Liver (tissue), 8 donors: ENCODE measurements at regions not wholly inside any gene's neighbourhood (a gene's known extent, or its start where the extent isn't known, plus 50 kb on each side); places are given as distances from the start of the nearest gene placed in this dataset.

Source experiments
- DNase-seq: peaks from one replicate; pipeline ENCODE4 v3.0.0-alpha.2; 2017; ENCODE audit warnings: low spot score
- H3K27ac ChIP-seq, 2 donors: one replicate each; pipeline ENCODE4 v1.7.0; 2013; ENCODE audit warnings: inconsistent platforms in 2 of 2, low read length in 2 of 2, control low read depth in 1 of 2, low read depth in 1 of 2, mild to moderate bottlenecking in 1 of 2
- H3K27me3 ChIP-seq, 4 donors: one replicate each; pipeline versions ENCODE4 v1.6.1 to v1.7.0; 2013; ENCODE audit warnings: low read length in 3 of 4, inconsistent platforms in 1 of 4, mild to moderate bottlenecking in 1 of 4, moderate library complexity in 1 of 4; ENCODE audit not compliant: control insufficient read depth in 4 of 4, insufficient read depth in 4 of 4
- H3K36me3 ChIP-seq, 4 donors: one replicate each; pipeline versions ENCODE4 v1.6.1 to v1.7.0; 2013; ENCODE audit warnings: low read length in 3 of 4, mild to moderate bottlenecking in 3 of 4, low read depth in 1 of 4, moderate library complexity in 1 of 4; ENCODE audit not compliant: control insufficient read depth in 4 of 4, insufficient read depth in 3 of 4
- H3K4me1 ChIP-seq, 4 donors: one replicate each; pipeline versions ENCODE4 v1.6.1 to v1.7.0; 2013; ENCODE audit warnings: low read length in 3 of 4, mild to moderate bottlenecking in 3 of 4, moderate library complexity in 1 of 4; ENCODE audit not compliant: control insufficient read depth in 4 of 4, insufficient read depth in 4 of 4
- H3K4me3 ChIP-seq, 3 donors: one replicate each; pipeline versions ENCODE4 v1.6.1 to v1.7.0; 2013; ENCODE audit warnings: low read length in 3 of 3, control low read depth in 1 of 3, low read depth in 1 of 3, mild to moderate bottlenecking in 1 of 3
- H3K9ac ChIP-seq, 2 donors: one replicate each; pipeline ENCODE4 v1.7.0; 2013; ENCODE audit warnings: low read length in 2 of 2, mild to moderate bottlenecking in 2 of 2, moderate library complexity in 2 of 2, control low read depth in 1 of 2, low read depth in 1 of 2
- H3K9me3 ChIP-seq, 4 donors: one replicate each; pipeline versions ENCODE4 v1.6.1 to v1.7.0; 2013; ENCODE audit warnings: low read length in 3 of 4; ENCODE audit not compliant: control insufficient read depth in 4 of 4
- ATF3 ChIP-seq: IDR thresholded peaks from 2 replicates; pipeline ENCODE4 v1.6.1; 2016; ENCODE audit warnings: antibody characterized with exemption
- EGR1 ChIP-seq, 2 donors: IDR thresholded peaks; 2 replicates each; pipeline ENCODE4 v1.6.1; 2016 to 2018; ENCODE audit warnings: antibody characterized with exemption in 2 of 2, low read depth in 2 of 2
- FOXA1 ChIP-seq: IDR thresholded peaks from 2 replicates; pipeline ENCODE4 v1.6.1; 2016; ENCODE audit warnings: antibody characterized with exemption
- FOXA2 ChIP-seq: IDR thresholded peaks from 2 replicates; pipeline ENCODE4 v1.6.1; 2016; ENCODE audit warnings: antibody characterized with exemption
- GABPA ChIP-seq, 2 donors: IDR thresholded peaks in 1 of 2; conservative IDR thresholded peaks in 1 of 2; 2 replicates each; pipeline ENCODE4 v1.6.1; 2016; ENCODE audit warnings: antibody characterized with exemption in 2 of 2, mild to moderate bottlenecking in 1 of 2, moderate library complexity in 1 of 2
- HNF4A ChIP-seq, 2 donors: conservative IDR thresholded peaks; 2 replicates each; pipeline ENCODE4 v1.6.1; 2016; ENCODE audit warnings: antibody characterized with exemption in 2 of 2, mild to moderate bottlenecking in 2 of 2
- JUND ChIP-seq, 2 donors: IDR thresholded peaks; 2 replicates each; pipeline ENCODE4 v1.6.1; 2016; ENCODE audit warnings: antibody characterized with exemption in 2 of 2
- MAX ChIP-seq: IDR thresholded peaks from 2 replicates; pipeline ENCODE4 v1.6.1; 2016; ENCODE audit warnings: antibody characterized with exemption
- NR2F2 ChIP-seq: IDR thresholded peaks from 2 replicates; pipeline ENCODE4 v1.6.1; 2016; ENCODE audit warnings: antibody characterized with exemption
- RAD21 ChIP-seq, 2 donors: IDR thresholded peaks; 2 replicates each; pipeline ENCODE4 v1.6.1; 2016; ENCODE audit warnings: antibody characterized with exemption in 2 of 2, mild to moderate bottlenecking in 2 of 2
- REST ChIP-seq: IDR thresholded peaks from 2 replicates; pipeline ENCODE4 v1.6.1; 2016; ENCODE audit warnings: antibody characterized with exemption, mild to moderate bottlenecking
- RXRA ChIP-seq, 2 donors: IDR thresholded peaks; 2 replicates each; pipeline ENCODE4 v1.6.1; 2017 to 2018; ENCODE audit warnings: antibody characterized with exemption in 2 of 2, mild to moderate bottlenecking in 1 of 2
- SP1 ChIP-seq: IDR thresholded peaks from 2 replicates; pipeline ENCODE4 v1.6.1; 2018; ENCODE audit warnings: antibody characterized with exemption, mild to moderate bottlenecking
- TAF1 ChIP-seq: conservative IDR thresholded peaks from 2 replicates; pipeline ENCODE4 v1.6.1; 2016; ENCODE audit warnings: antibody characterized with exemption, mild to moderate bottlenecking
- YY1 ChIP-seq: IDR thresholded peaks from 2 replicates; pipeline ENCODE4 v1.6.1; 2016; ENCODE audit warnings: antibody characterized with exemption, mild to moderate bottlenecking
- WGBS: extraction: QIAGEN DNeasy Blood & Tissue Kit; methylation state at CpG from one replicate; pipeline ENCODE4 v1.1.7; 2013; 5-methylcytosine and 5-hydroxymethylcytosine counted together
- TF ChIP-seq, protein P1 (sequence below): fragments of 150-350 bp; IDR thresholded peaks from 2 replicates; pipeline ENCODE4 v1.5.1; 2017; ENCODE audit warnings: improper control_type of control experiment, low read depth, low read length; ENCODE audit not compliant: missing input control
- donor health status: healthy.
- donor health status: healthy.
- donor health status: healthy.
- donor health status: healthy.
- donor health status: healthy.

DNA sequence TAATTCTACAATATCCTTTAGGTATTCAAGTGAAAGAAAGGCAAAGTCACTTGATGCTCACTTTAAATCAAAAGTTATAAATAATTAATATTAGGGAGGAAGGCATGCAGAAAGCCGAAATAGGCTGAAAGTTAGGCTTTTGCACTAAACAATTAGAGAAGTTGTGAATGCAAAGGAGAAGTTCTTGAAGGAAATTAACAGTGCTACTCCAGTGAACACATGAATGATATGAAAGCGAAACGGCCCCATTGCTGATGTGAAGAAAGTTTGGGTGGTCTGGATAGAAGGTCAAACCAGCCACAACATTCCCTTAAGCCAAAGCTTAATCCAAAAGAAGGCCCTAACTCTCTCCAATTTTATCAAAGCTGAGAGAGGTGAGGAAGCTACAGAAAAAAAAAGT, 103.1 kb upstream of the CXCR4 start:
- Histone ChIP-seq H3K4me1 (no peaks in the 10 kb centered on the region), H3K9me3 (no peaks in the 10 kb centered on the region), H3K9ac (no peak overlapping the region), H3K4me3 (no peak overlapping the region), H3K27ac (no peak overlapping the region), H3K27me3 (no peaks in the 10 kb centered on the region), H3K36me3 (no peaks in the 10 kb centered on the region)
- WGBS: 76% methylated on average over 3 of the region's 3 CpGs
- TF ChIP-seq ATF3: no peak
- no peak for TF ChIP-seq RXRA (IDR thresholded peaks at IDR 0.05)
- TF ChIP-seq RAD21 (IDR thresholded peaks at IDR 0.05): no peak
- no peak for TF ChIP-seq REST
- no peak for TF ChIP-seq EGR1 (IDR thresholded peaks at IDR 0.05; ENCODE audit: low read depth in 2 of 2)
- TF ChIP-seq NR2F2: no peak
- TF ChIP-seq, protein P1, sequence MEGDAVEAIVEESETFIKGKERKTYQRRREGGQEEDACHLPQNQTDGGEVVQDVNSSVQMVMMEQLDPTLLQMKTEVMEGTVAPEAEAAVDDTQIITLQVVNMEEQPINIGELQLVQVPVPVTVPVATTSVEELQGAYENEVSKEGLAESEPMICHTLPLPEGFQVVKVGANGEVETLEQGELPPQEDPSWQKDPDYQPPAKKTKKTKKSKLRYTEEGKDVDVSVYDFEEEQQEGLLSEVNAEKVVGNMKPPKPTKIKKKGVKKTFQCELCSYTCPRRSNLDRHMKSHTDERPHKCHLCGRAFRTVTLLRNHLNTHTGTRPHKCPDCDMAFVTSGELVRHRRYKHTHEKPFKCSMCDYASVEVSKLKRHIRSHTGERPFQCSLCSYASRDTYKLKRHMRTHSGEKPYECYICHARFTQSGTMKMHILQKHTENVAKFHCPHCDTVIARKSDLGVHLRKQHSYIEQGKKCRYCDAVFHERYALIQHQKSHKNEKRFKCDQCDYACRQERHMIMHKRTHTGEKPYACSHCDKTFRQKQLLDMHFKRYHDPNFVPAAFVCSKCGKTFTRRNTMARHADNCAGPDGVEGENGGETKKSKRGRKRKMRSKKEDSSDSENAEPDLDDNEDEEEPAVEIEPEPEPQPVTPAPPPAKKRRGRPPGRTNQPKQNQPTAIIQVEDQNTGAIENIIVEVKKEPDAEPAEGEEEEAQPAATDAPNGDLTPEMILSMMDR: no peak
- no peak for TF ChIP-seq FOXA1
- DNase-seq: no peak

DNA sequence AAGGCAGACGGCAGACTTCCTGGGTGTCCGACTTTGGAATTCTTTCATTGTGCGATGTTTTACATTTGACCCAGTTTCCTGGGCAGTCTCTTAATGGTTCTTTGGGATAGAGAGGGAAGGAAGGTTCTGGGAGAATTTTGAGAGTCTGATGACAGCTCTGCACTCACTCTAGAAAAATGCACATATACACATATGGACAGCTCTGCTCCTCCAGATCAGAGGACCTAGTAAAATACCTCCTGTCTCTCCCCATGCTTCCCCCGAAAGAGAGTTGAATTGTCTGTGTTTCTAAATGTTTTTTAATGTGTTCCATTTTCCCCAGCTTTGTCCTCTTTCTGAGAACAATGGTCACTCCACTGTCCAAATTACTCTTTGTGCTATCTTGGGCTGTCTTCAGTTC, 102.0 kb upstream of the CXCR4 start:
- no peak for TF ChIP-seq JUND (IDR thresholded peaks at IDR 0.05)
- DNase-seq: no peak
- no peaks in the 10 kb centered on the region for H3K27me3 ChIP-seq
- WGBS: 69% methylated on average over 4 of the region's 4 CpGs
- H3K9me3 ChIP-seq: no peaks in the 10 kb centered on the region
- H3K4me3 ChIP-seq: no peak overlapping the region
- no peaks in the 10 kb centered on the region for H3K36me3 ChIP-seq
- no peaks in the 10 kb centered on the region for H3K4me1 ChIP-seq
- no peak overlapping the region for H3K27ac ChIP-seq
- no peak overlapping the region for H3K9ac ChIP-seq

GRCh38 chr2:136219341-136219740, 101.4 kb upstream of the CXCR4 start:
- no peaks in the 10 kb centered on the region for H3K9me3 ChIP-seq
- no peaks in the 10 kb centered on the region for H3K36me3 ChIP-seq
- no peaks in the 10 kb centered on the region for H3K27me3 ChIP-seq
- TF ChIP-seq EGR1 (IDR thresholded peaks at IDR 0.05; ENCODE audit: low read depth in 2 of 2) (no peak), TAF1 (no peak), HNF4A (conservative IDR thresholded peaks at IDR 0.05) (no peak), REST (no peak), NR2F2 (no peak), ATF3 (no peak), GABPA (IDR thresholded peaks at IDR 0.05 in 1 of 2, conservative IDR thresholded peaks at IDR 0.05 in 1 of 2) (no peak), SP1 (no peak), RXRA (IDR thresholded peaks at IDR 0.05) (no peak), YY1 (no peak), FOXA1 (no peak), FOXA2 (no peak), MAX (no peak)
- TF ChIP-seq, protein P1: no peak
- no peak overlapping the region for H3K27ac ChIP-seq
- H3K9ac ChIP-seq: no peak overlapping the region
- DNase-seq: no peak
- 62% methylated on average over 6 of the region's 6 CpGs for WGBS
- no peak overlapping the region for H3K4me3 ChIP-seq
- no peaks in the 10 kb centered on the region for H3K4me1 ChIP-seq
